ENCODE measurements at regions not wholly inside any gene's neighbourhood (a gene's known extent, or its start where the extent isn't known, plus 50 kb on each side); places are given as distances from the start of the nearest gene placed in this dataset.

DNA sequence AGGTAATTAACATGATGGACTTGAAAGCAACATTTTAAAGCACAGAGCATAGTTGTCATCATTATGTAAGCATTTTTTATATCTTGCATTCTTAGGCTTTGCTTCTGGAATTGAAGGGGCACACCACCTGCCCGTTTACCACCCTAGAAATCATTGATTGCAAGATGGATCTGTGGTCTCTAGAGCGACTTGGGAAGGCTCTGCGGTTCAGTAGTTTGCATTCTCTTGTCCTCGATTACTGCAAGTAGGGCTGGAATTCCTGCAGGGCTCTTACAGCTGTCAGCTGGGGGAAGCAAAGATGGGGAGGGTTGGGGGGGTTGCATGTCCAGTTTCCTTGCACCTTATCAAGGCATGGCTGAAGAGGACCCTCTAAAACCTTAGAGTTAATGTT, 56.7 kb upstream of the RNF7 start:
- TF ChIP-seq KMT2A (CRISPR knock-in tag; IDR thresholded peaks at IDR 0.05) (no peak), GABPA (IDR thresholded peaks at IDR 0.05; ENCODE audit: low read depth, low read length) (no peak), GABPA (CRISPR knock-in tag; IDR thresholded peaks at IDR 0.05; ENCODE audit: low read depth) (no peak), GATAD2A (CRISPR knock-in tag; IDR thresholded peaks at IDR 0.05) (no peak), CBFB (CRISPR knock-in tag; IDR thresholded peaks at IDR 0.05) (no peak), ZNF317 (CRISPR knock-in tag; IDR thresholded peaks at IDR 0.05) (no peak), PHF8 (CRISPR knock-in tag; IDR thresholded peaks at IDR 0.05) (no peak), POLR2A (IDR thresholded peaks at IDR 0.05; ENCODE audit: insufficient read depth in 1 of 2, low read depth in 2 of 2, low read length in 2 of 2) (no peak), MAFK (conservative IDR thresholded peaks at IDR 0.05 in 1 of 2, IDR thresholded peaks at IDR 0.05 in 1 of 2; ENCODE audit: low read length in 2 of 2) (no peak), SUZ12 (IDR thresholded peaks at IDR 0.05; ENCODE audit: low read depth, low read length) (no peak), ZNF274 (CRISPR knock-in tag; IDR thresholded peaks at IDR 0.05) (no peak)
- TF ChIP-seq, protein P1, sequence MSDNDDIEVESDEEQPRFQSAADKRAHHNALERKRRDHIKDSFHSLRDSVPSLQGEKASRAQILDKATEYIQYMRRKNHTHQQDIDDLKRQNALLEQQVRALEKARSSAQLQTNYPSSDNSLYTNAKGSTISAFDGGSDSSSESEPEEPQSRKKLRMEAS (IDR thresholded peaks at IDR 0.05): no peak
- TF ChIP-seq, protein P2, sequence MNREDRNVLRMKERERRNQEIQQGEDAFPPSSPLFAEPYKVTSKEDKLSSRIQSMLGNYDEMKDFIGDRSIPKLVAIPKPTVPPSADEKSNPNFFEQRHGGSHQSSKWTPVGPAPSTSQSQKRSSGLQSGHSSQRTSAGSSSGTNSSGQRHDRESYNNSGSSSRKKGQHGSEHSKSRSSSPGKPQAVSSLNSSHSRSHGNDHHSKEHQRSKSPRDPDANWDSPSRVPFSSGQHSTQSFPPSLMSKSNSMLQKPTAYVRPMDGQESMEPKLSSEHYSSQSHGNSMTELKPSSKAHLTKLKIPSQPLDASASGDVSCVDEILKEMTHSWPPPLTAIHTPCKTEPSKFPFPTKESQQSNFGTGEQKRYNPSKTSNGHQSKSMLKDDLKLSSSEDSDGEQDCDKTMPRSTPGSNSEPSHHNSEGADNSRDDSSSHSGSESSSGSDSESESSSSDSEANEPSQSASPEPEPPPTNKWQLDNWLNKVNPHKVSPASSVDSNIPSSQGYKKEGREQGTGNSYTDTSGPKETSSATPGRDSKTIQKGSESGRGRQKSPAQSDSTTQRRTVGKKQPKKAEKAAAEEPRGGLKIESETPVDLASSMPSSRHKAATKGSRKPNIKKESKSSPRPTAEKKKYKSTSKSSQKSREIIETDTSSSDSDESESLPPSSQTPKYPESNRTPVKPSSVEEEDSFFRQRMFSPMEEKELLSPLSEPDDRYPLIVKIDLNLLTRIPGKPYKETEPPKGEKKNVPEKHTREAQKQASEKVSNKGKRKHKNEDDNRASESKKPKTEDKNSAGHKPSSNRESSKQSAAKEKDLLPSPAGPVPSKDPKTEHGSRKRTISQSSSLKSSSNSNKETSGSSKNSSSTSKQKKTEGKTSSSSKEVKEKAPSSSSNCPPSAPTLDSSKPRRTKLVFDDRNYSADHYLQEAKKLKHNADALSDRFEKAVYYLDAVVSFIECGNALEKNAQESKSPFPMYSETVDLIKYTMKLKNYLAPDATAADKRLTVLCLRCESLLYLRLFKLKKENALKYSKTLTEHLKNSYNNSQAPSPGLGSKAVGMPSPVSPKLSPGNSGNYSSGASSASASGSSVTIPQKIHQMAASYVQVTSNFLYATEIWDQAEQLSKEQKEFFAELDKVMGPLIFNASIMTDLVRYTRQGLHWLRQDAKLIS (CRISPR knock-in tag; IDR thresholded peaks at IDR 0.05): no peak
- TF ChIP-seq, protein P3, sequence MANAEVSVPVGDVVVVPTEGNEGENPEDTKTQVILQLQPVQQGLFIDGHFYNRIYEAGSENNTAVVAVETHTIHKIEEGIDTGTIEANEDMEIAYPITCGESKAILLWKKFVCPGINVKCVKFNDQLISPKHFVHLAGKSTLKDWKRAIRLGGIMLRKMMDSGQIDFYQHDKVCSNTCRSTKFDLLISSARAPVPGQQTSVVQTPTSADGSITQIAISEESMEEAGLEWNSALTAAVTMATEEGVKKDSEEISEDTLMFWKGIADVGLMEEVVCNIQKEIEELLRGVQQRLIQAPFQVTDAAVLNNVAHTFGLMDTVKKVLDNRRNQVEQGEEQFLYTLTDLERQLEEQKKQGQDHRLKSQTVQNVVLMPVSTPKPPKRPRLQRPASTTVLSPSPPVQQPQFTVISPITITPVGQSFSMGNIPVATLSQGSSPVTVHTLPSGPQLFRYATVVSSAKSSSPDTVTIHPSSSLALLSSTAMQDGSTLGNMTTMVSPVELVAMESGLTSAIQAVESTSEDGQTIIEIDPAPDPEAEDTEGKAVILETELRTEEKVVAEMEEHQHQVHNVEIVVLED (CRISPR knock-in tag; IDR thresholded peaks at IDR 0.05; ENCODE audit: borderline replicate concordance): no peak
- TF ChIP-seq, protein P4, sequence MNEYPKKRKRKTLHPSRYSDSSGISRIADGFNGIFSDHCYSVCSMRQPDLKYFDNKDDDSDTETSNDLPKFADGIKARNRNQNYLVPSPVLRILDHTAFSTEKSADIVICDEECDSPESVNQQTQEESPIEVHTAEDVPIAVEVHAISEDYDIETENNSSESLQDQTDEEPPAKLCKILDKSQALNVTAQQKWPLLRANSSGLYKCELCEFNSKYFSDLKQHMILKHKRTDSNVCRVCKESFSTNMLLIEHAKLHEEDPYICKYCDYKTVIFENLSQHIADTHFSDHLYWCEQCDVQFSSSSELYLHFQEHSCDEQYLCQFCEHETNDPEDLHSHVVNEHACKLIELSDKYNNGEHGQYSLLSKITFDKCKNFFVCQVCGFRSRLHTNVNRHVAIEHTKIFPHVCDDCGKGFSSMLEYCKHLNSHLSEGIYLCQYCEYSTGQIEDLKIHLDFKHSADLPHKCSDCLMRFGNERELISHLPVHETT (CRISPR knock-in tag; conservative IDR thresholded peaks at IDR 0.05): no peak
